Caki2 (cell line): ENCODE measurements at regions not wholly inside any gene's neighbourhood (a gene's known extent, or its start where the extent isn't known, plus 50 kb on each side); places are given as distances from the start of the nearest gene placed in this dataset.
"Not testable (repeated sequence)": the region's sequence is repeated elsewhere in the genome, so short reads cannot be mapped to it uniquely, and the experiment has no call there.

ENCODE experiments used
- DNase-seq: peaks from one replicate; pipeline ENCODE4 v3.0.0-alpha.2; 2015; ENCODE audit warnings: low read depth
- in situ Hi-C: cut with HindIII; loops from 2 replicates; pipeline ENCODE4 v1.10.0; 2016; ENCODE audit warnings: low sequenced_read_pairs, low pct_unique_long_range_greater_than_20kb, mixed read lengths

- no peak for DNase-seq
- in situ Hi-C loops: no loop called here
Measured at GRCh38 chr3:152731511-152731910, 103.4 kb upstream of the P2RY1 start.

- in situ Hi-C loops: no loop called here
- DNase-seq: no peak
Measured at GRCh38 chr3:152733584-152734119, 101.3 kb upstream of the P2RY1 start.

- no peak for DNase-seq
- in situ Hi-C loops: no loop called here
Measured at GRCh38 chr3:152737021-152737908, 97.7 kb upstream of the P2RY1 start.

GRCh38 chr3:152738656-152739055 lies 96.3 kb upstream of the P2RY1 start:
- no peak for DNase-seq
- in situ Hi-C loops: no loop called here

GRCh38 chr3:152742368-152743347 lies 92.3 kb upstream of the P2RY1 start:
- in situ Hi-C loops: no loop called here
- no peak for DNase-seq

GRCh38 chr3:152745646-152746045 lies 89.3 kb upstream of the P2RY1 start:
- DNase-seq: no peak
- in situ Hi-C loops: no loop called here

- in situ Hi-C loops: no loop called here
- no peak for DNase-seq
Measured at GRCh38 chr3:152754303-152754702, 80.6 kb upstream of the P2RY1 start.

GRCh38 chr3:152756807-152757206 lies 78.1 kb upstream of the P2RY1 start:
- in situ Hi-C loops: no loop called here

GRCh38 chr3:152760024-152760563 lies 74.8 kb upstream of the P2RY1 start:
- in situ Hi-C loops: no loop called here

More at GRCh38 chr3:152756807-152757206, 78.1 kb upstream of the P2RY1 start:
- no peak for DNase-seq

GRCh38 chr3:152760591-152760990 lies 74.3 kb upstream of the P2RY1 start:
- in situ Hi-C loops: no loop called here
- no peak for DNase-seq

More at GRCh38 chr3:152760024-152760563, 74.8 kb upstream of the P2RY1 start:
- DNase-seq: no peak

GRCh38 chr3:152768478-152768877 lies 66.5 kb upstream of the P2RY1 start:
- in situ Hi-C loops: no loop called here

GRCh38 chr3:152769523-152769922 lies 65.4 kb upstream of the P2RY1 start:
- in situ Hi-C loops: no loop called here
- DNase-seq: no peak

More at GRCh38 chr3:152768478-152768877, 66.5 kb upstream of the P2RY1 start:
- no peak for DNase-seq

GRCh38 chr3:152770296-152770695 lies 64.6 kb upstream of the P2RY1 start:
- no peak for DNase-seq
- in situ Hi-C loops: no loop called here

- in situ Hi-C loops: no loop called here
- DNase-seq: no peak
Measured at GRCh38 chr3:152771120-152771519, 63.8 kb upstream of the P2RY1 start.

GRCh38 chr3:152772674-152773225 lies 62.2 kb upstream of the P2RY1 start:
- no peak for DNase-seq
- in situ Hi-C loops: no loop called here

GRCh38 chr3:152773633-152774032 lies 61.3 kb upstream of the P2RY1 start:
- in situ Hi-C loops: no loop called here
- DNase-seq: no peak

GRCh38 chr3:152774230-152774629 lies 60.7 kb upstream of the P2RY1 start:
- DNase-seq, in situ Hi-C loops: not testable (repeated sequence)

GRCh38 chr3:152778022-152778421 lies 56.9 kb upstream of the P2RY1 start:
- in situ Hi-C loops: no loop called here
- DNase-seq: no peak
